Astrocyte (in vitro differentiated cells and primary cell): ENCODE measurements at regions not wholly inside any gene's neighbourhood (a gene's known extent, or its start where the extent isn't known, plus 50 kb on each side); places are given as distances from the start of the nearest gene placed in this dataset.

Experiments used
- DNase-seq: peaks from one replicate; pipeline ENCODE4 v3.0.0-alpha.2; 2010; ENCODE audit warnings: low read depth
- FAIRE-seq: peaks from 2 replicates; lab custom pipeline; 2011; peaks lifted over from hg19 to GRCh38; lab: Jason Lieb, UNC
- H2AFZ ChIP-seq: 2 replicates; pipeline ENCODE4 v1.6.0; 2012; ENCODE audit warnings: low read depth, low read length, inconsistent platforms
- H3K27ac ChIP-seq: 2 replicates; pipeline ENCODE4 v1.5.1; 2011; ENCODE audit warnings: low read depth, low read length, inconsistent platforms
- H3K27me3 ChIP-seq: 2 replicates; pipeline ENCODE4 v1.6.0; 2011; ENCODE audit warnings: low read length, inconsistent platforms; ENCODE audit not compliant: insufficient read depth
- H3K36me3 ChIP-seq: 2 replicates; pipeline ENCODE4 v1.5.1; 2011; ENCODE audit warnings: low read length, inconsistent platforms; ENCODE audit not compliant: insufficient read depth
- H3K4me1 ChIP-seq: 2 replicates; pipeline ENCODE4 v1.5.1; 2011; ENCODE audit warnings: low read length, inconsistent platforms; ENCODE audit not compliant: insufficient read depth
- H3K4me2 ChIP-seq: 2 replicates; pipeline ENCODE4 v1.6.0; 2012; ENCODE audit warnings: low read length, inconsistent platforms
- H3K4me3 ChIP-seq: 2 replicates; pipeline ENCODE4 v1.5.1; 2011; ENCODE audit warnings: low read depth, mild to moderate bottlenecking, low read length, inconsistent platforms; ENCODE audit not compliant: insufficient read depth
- H3K79me2 ChIP-seq: 2 replicates; pipeline ENCODE4 v1.6.0; 2012; ENCODE audit warnings: mild to moderate bottlenecking, low read length, inconsistent platforms; ENCODE audit not compliant: insufficient read depth
- H3K9ac ChIP-seq: 2 replicates; pipeline ENCODE4 v1.6.0; 2012; ENCODE audit warnings: mild to moderate bottlenecking, low read length, inconsistent platforms
- H3K9me3 ChIP-seq: 2 replicates; pipeline ENCODE4 v1.5.1; 2012; ENCODE audit warnings: low read depth, mild to moderate bottlenecking, low read length, inconsistent platforms; ENCODE audit not compliant: insufficient read depth
- H4K20me1 ChIP-seq: 2 replicates; pipeline ENCODE4 v1.6.0; 2012; ENCODE audit warnings: low read length, inconsistent platforms; ENCODE audit not compliant: insufficient read depth
- H3K27ac Mint-ChIP-seq: one replicate; pipeline ENCODE4 v1.8.0; 2021; ENCODE audit warnings: mild to moderate bottlenecking, mixed read lengths; ENCODE audit not compliant: unreplicated experiment
- H3K27me3 Mint-ChIP-seq: one replicate; pipeline ENCODE4 v1.8.0; 2021; ENCODE audit warnings: low read depth, mixed read lengths; ENCODE audit not compliant: unreplicated experiment
- H3K36me3 Mint-ChIP-seq: one replicate; pipeline ENCODE4 v1.8.0; 2021; ENCODE audit warnings: low read depth, mixed read lengths; ENCODE audit not compliant: unreplicated experiment
- H3K4me1 Mint-ChIP-seq: one replicate; pipeline ENCODE4 v1.8.0; 2021; ENCODE audit warnings: low read depth, mixed read lengths; ENCODE audit not compliant: unreplicated experiment
- H3K4me3 Mint-ChIP-seq: one replicate; pipeline ENCODE4 v1.8.0; 2021; ENCODE audit warnings: mild to moderate bottlenecking, moderate library complexity, mixed read lengths; ENCODE audit not compliant: unreplicated experiment
- H3K9me3 Mint-ChIP-seq: one replicate; pipeline ENCODE4 v1.8.0; 2021; ENCODE audit warnings: mild to moderate bottlenecking, mixed read lengths; ENCODE audit not compliant: unreplicated experiment
- EZH2 ChIP-seq: IDR thresholded peaks from 2 replicates; pipeline ENCODE4 v1.6.1; 2012; ENCODE audit warnings: mild to moderate bottlenecking, low read length, inconsistent platforms; ENCODE audit not compliant: insufficient read depth
- TF ChIP-seq, protein P1 (sequence below): IDR thresholded peaks from 2 replicates; pipeline ENCODE4 v1.5.1; 2011; ENCODE audit warnings: low read depth, mild to moderate bottlenecking, inconsistent platforms, low read length, moderate library complexity; ENCODE audit not compliant: insufficient read depth

DNA sequence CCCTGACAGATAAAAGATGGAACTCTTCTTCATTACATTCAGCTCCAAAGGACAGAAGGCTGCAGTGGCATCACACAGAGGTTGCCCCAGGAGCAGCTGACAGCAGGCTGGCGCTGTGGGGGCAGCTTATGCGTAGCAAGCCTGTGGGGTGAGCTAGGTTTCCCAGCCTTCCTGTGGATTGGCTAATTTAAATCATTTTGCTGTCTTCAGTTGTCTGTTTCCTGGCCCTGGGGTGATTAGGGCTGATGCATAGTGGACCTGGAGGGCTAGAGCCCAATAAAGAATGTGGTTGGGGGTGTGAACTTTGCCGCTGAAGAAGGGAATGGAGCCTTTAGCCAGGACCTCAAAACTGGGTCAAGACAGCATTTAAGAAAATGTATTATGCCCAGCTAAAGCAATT, 1038.0 kb downstream of the SOCS6 start:
- DNase-seq = no peak

DNA sequence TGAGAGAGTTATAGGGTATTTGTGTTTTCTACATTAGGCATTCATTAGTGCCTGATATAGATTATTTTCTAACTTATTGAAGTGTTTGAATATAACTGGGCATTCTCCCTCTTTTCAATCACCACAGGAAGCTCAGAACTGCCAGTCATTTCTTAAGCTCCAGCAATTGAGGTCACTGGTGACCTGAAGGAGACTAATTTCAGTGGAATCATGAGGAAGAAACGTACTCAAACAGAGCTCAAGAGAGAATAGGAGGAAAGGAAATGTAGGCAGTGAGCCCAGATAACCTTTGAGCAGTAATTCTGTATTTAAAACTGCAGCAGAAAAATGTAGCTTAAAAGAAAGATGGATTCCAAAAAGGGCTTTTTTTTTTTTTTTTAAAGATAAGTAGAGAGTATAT, 1035.5 kb downstream of the SOCS6 start:
- H3K4me1 ChIP-seq = no peaks in the 10 kb centered on the region
- Mint-ChIP-seq H3K9me3 (peaks cover 7% of the 10 kb centered on the region), H3K27me3 (no peaks in the 10 kb centered on the region), H3K4me1 (no peaks in the 10 kb centered on the region), H3K27ac (no peak overlapping the region), H3K4me3 (no peak overlapping the region), H3K36me3 (no peaks in the 10 kb centered on the region)
- H3K4me3 ChIP-seq = no peak overlapping the region
- TF ChIP-seq, protein P1, sequence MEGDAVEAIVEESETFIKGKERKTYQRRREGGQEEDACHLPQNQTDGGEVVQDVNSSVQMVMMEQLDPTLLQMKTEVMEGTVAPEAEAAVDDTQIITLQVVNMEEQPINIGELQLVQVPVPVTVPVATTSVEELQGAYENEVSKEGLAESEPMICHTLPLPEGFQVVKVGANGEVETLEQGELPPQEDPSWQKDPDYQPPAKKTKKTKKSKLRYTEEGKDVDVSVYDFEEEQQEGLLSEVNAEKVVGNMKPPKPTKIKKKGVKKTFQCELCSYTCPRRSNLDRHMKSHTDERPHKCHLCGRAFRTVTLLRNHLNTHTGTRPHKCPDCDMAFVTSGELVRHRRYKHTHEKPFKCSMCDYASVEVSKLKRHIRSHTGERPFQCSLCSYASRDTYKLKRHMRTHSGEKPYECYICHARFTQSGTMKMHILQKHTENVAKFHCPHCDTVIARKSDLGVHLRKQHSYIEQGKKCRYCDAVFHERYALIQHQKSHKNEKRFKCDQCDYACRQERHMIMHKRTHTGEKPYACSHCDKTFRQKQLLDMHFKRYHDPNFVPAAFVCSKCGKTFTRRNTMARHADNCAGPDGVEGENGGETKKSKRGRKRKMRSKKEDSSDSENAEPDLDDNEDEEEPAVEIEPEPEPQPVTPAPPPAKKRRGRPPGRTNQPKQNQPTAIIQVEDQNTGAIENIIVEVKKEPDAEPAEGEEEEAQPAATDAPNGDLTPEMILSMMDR = no peak
- no peaks in the 10 kb centered on the region for H3K36me3 ChIP-seq
- no peak overlapping the region for H3K27ac ChIP-seq
- no peaks in the 10 kb centered on the region for H3K27me3 ChIP-seq
- no peaks in the 10 kb centered on the region for H3K79me2 ChIP-seq
- no peak overlapping the region for H3K4me2 ChIP-seq
- H4K20me1 ChIP-seq = no peaks in the 10 kb centered on the region
- no peak overlapping the region for H2AFZ ChIP-seq
- no peaks in the 10 kb centered on the region for H3K9me3 ChIP-seq
- FAIRE-seq (no peak), DNase-seq (no peak)
- no peak overlapping the region for H3K9ac ChIP-seq

More for the DNA sequence above, 1038.0 kb downstream of the SOCS6 start:
- H3K4me3 Mint-ChIP-seq = no peak overlapping the region
- H3K79me2 ChIP-seq = no peaks in the 10 kb centered on the region
- H3K9me3 Mint-ChIP-seq = peaks cover 11% of the 10 kb centered on the region
- H3K9ac ChIP-seq = no peak overlapping the region
- H3K4me3 ChIP-seq = no peak overlapping the region
- no peak overlapping the region for H3K27ac ChIP-seq
- no peak overlapping the region for H2AFZ ChIP-seq
- H3K4me1 ChIP-seq = no peaks in the 10 kb centered on the region
- H3K27me3 ChIP-seq = no peaks in the 10 kb centered on the region
- no peaks in the 10 kb centered on the region for H3K27me3 Mint-ChIP-seq
- H3K27ac Mint-ChIP-seq = no peak overlapping the region
- no peaks in the 10 kb centered on the region for H4K20me1 ChIP-seq
- no peaks in the 10 kb centered on the region for H3K36me3 ChIP-seq
- no peaks in the 10 kb centered on the region for H3K36me3 Mint-ChIP-seq
- no peaks in the 10 kb centered on the region for H3K9me3 ChIP-seq
- no peak overlapping the region for H3K4me2 ChIP-seq
- FAIRE-seq = no peak
- H3K4me1 Mint-ChIP-seq = no peaks in the 10 kb centered on the region
- no peak for TF ChIP-seq EZH2
- TF ChIP-seq, protein P1 = no peak

GRCh38 chr18:71322201-71322600, 1033.4 kb downstream of the SOCS6 start:
- no peak overlapping the region for H3K4me3 ChIP-seq
- TF ChIP-seq EZH2 = no peak
- TF ChIP-seq, protein P1 = no peak
- H3K9me3 ChIP-seq = no peaks in the 10 kb centered on the region
- Mint-ChIP-seq H3K9me3 (peaks cover 7% of the 10 kb centered on the region), H3K36me3 (no peaks in the 10 kb centered on the region), H3K27me3 (no peaks in the 10 kb centered on the region), H3K4me1 (no peaks in the 10 kb centered on the region), H3K27ac (no peak overlapping the region), H3K4me3 (no peak overlapping the region)
- H3K36me3 ChIP-seq = no peaks in the 10 kb centered on the region
- no peaks in the 10 kb centered on the region for H3K79me2 ChIP-seq
- no peak overlapping the region for H3K9ac ChIP-seq
- H4K20me1 ChIP-seq = no peaks in the 10 kb centered on the region
- FAIRE-seq (no peak), DNase-seq (no peak)
- no peak overlapping the region for H2AFZ ChIP-seq
- H3K4me1 ChIP-seq = no peaks in the 10 kb centered on the region
- H3K27ac ChIP-seq = no peak overlapping the region
- H3K4me2 ChIP-seq = no peak overlapping the region
- no peaks in the 10 kb centered on the region for H3K27me3 ChIP-seq
